ENCODE measurements at regions not wholly inside any gene's neighbourhood (a gene's known extent, or its start where the extent isn't known, plus 50 kb on each side); places are given as distances from the start of the nearest gene placed in this dataset.

GRCh38 chr10:28397229-28397628 is 94.4 kb upstream of the MPP7 start:
- in situ Hi-C loops (cut with MboI; ENCODE audit: low sequenced_read_pairs) (loop anchor here (25.0 kb wide), 1 partner anchor 660 kb away; the partner anchor contains the start of gene MKX), dilution Hi-C loops (cut with HindIII; ENCODE audit: low sequenced_read_pairs, unreplicated experiment) (loop anchor here (25.0 kb wide), 1 partner anchor 135 kb away; no protein-coding TSS in a partner anchor)

More at GRCh38 chr10:28397229-28397628, 94.4 kb upstream of the MPP7 start:
- H3K9me3 ChIP-seq (ENCODE audit: control insufficient read depth, insufficient read depth, low read length), result no peaks in the 10 kb centered on the region; the same call in 1 of the 2 replicates
- no peaks in the 10 kb centered on the region for H3K4me1 ChIP-seq (ENCODE audit: control insufficient read depth, insufficient read depth, low read length)
- no peak overlapping the region for H2BK15ac ChIP-seq (ENCODE audit: low read depth, low read length)
- CTCF ChIA-PET, result no interaction called here
- no peak overlapping the region for H3K23ac ChIP-seq (ENCODE audit: low read depth, low read length)
- no peak overlapping the region for H3K14ac ChIP-seq (replicated peaks; ENCODE audit: low read depth, low read length)
- POLR2A ChIA-PET (ENCODE audit: unreplicated experiment), result no interaction called here
- no peak overlapping the region for H4K91ac ChIP-seq (ENCODE audit: insufficient read depth, low read depth, low read length)
- TF ChIP-seq RCOR1 (IDR thresholded peaks at IDR 0.05; ENCODE audit: insufficient replicate concordance, low read length) (no peak), BHLHE40 (IDR thresholded peaks at IDR 0.05; ENCODE audit: low read depth, low read length) (no peak), POLR2A (IDR thresholded peaks at IDR 0.05; ENCODE audit: low read depth, low read length) (no peak), MXI1 (IDR thresholded peaks at IDR 0.05; ENCODE audit: borderline replicate concordance, low read depth, low read length) (no peak), MAFK (IDR thresholded peaks at IDR 0.05; ENCODE audit: low read depth, low read length) (no peak), CTCF (conservative IDR thresholded peaks at IDR 0.05; ENCODE audit: low read depth, low read length) (no peak), RFX5 (IDR thresholded peaks at IDR 0.05; ENCODE audit: low read depth, low read length) (no peak), NFE2L2 (IDR thresholded peaks at IDR 0.05; ENCODE audit: low read depth, low read length) (no peak), RAD21 (IDR thresholded peaks at IDR 0.05; ENCODE audit: low read length) (no peak), CHD1 (IDR thresholded peaks at IDR 0.05; ENCODE audit: low read depth, low read length) (no peak), CEBPB (IDR thresholded peaks at IDR 0.05; ENCODE audit: low read depth, low read length) (no peak), SMC3 (IDR thresholded peaks at IDR 0.05; ENCODE audit: low read depth, low read length) (no peak)
- TF ChIP-seq, protein P1, sequence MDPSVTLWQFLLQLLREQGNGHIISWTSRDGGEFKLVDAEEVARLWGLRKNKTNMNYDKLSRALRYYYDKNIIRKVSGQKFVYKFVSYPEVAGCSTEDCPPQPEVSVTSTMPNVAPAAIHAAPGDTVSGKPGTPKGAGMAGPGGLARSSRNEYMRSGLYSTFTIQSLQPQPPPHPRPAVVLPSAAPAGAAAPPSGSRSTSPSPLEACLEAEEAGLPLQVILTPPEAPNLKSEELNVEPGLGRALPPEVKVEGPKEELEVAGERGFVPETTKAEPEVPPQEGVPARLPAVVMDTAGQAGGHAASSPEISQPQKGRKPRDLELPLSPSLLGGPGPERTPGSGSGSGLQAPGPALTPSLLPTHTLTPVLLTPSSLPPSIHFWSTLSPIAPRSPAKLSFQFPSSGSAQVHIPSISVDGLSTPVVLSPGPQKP (IDR thresholded peaks at IDR 0.05; ENCODE audit: borderline replicate concordance, low read depth, low read length), result no peak
- TF ChIP-seq, protein P2, sequence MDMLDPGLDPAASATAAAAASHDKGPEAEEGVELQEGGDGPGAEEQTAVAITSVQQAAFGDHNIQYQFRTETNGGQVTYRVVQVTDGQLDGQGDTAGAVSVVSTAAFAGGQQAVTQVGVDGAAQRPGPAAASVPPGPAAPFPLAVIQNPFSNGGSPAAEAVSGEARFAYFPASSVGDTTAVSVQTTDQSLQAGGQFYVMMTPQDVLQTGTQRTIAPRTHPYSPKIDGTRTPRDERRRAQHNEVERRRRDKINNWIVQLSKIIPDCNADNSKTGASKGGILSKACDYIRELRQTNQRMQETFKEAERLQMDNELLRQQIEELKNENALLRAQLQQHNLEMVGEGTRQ (IDR thresholded peaks at IDR 0.05; ENCODE audit: low read depth, low read length), result no peak
- ATAC-seq (ENCODE audit: low read depth) (no peak), DNase-seq (no peak)
- H2AFZ ChIP-seq (replicated peaks; ENCODE audit: low read length, poor library complexity), result no peak overlapping the region
- H2AK5ac ChIP-seq (ENCODE audit: low read depth, low read length), result no peak overlapping the region
- H3K79me1 ChIP-seq (ENCODE audit: low read depth in 1 of 2, low read length in 2 of 2), result no peaks in the 10 kb centered on the region
- no peak overlapping the region for H4K8ac ChIP-seq (ENCODE audit: low read depth in 2 of 2, low read length in 2 of 2)
- intact Hi-C loops (cut with micrococcal nuclease), result no loop called here
- H3K18ac ChIP-seq (ENCODE audit: low read depth, low read length), result no peak overlapping the region
- H3K4ac ChIP-seq (ENCODE audit: low read depth, low read length), result no peak overlapping the region
- no TSS peak for BruUV-seq (replicated peaks)
- H3K4me2 ChIP-seq (ENCODE audit: low read depth, low read length), result no peak overlapping the region
- no peak overlapping the region for H2BK120ac ChIP-seq (ENCODE audit: low read depth, low read length)
- H2BK5ac ChIP-seq (ENCODE audit: low read depth, low read length, poor library complexity, severe bottlenecking), result no peak overlapping the region
- no peak overlapping the region for H3K4me3 ChIP-seq (ENCODE audit: insufficient read depth, low read depth, low read length)
- no peak overlapping the region for H3K9ac ChIP-seq (ENCODE audit: low read depth, low read length)
- H3K9me1 ChIP-seq (ENCODE audit: insufficient read depth, low read length), result no peaks in the 10 kb centered on the region
- no CpG with 5 or more reads among the region's 6 CpGs for WGBS, 2 experiments (ENCODE audit: extremely low coverage in 2 of 2, insufficient read length in 1 of 2)
- no peak overlapping the region for H2BK20ac ChIP-seq (ENCODE audit: low read depth, low read length)
- H4K5ac ChIP-seq (ENCODE audit: low read depth, low read length), result no peak overlapping the region
- no peak overlapping the region for H2AK9ac ChIP-seq (replicated peaks; ENCODE audit: low read depth, low read length, poor library complexity)
- H3K27ac ChIP-seq (ENCODE audit: insufficient read depth, low read length), result no peak overlapping the region
- H3K56ac ChIP-seq (ENCODE audit: extremely low read depth, insufficient read depth, low read length), result no peak overlapping the region
- H4K20me1 ChIP-seq (ENCODE audit: insufficient read depth, low read length), result no peaks in the 10 kb centered on the region
- peaks cover 13% of the 10 kb centered on the region for H3K27me3 ChIP-seq (ENCODE audit: control insufficient read depth, insufficient read depth, low read length)
- no peaks in the 10 kb centered on the region for H3K36me3 ChIP-seq (ENCODE audit: control insufficient read depth, insufficient read depth, low read length)

Measured in IMR-90 (cell line).